ENCODE measurements at regions not wholly inside any gene's neighbourhood (a gene's known extent, or its start where the extent isn't known, plus 50 kb on each side); places are given as distances from the start of the nearest gene placed in this dataset.

DNA sequence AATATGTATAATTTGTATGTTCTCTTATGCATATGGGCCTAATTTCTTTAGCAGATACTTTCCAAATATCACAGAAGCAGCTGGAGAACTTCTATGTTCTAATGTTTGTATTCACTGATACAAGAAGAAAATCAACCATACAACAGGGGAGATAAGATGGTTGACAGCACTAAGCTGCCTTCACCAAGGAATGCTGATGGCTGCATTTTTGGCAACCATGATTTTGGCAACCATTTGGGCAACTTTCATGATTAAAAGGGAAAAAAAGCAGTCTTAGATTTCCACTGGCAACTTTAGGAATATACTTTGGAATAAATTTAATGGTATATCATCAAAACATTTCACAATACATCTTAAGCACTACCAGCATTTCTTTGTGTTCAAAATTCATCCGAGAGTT lies 740.3 kb upstream of the CDH6 start:
- H3K27me3 ChIP-seq (ENCODE audit: insufficient read depth, low read length, poor library complexity), result no peaks in the 10 kb centered on the region
- no peaks in the 10 kb centered on the region for H4K20me1 ChIP-seq (ENCODE audit: insufficient read depth, low read length)
- H3K4me1 ChIP-seq (ENCODE audit: insufficient read depth, low read length), result no peaks in the 10 kb centered on the region
- H3K4me3 ChIP-seq (ENCODE audit: low read depth in 1 of 2, low read length in 2 of 2), result no peak overlapping the region
- no peaks in the 10 kb centered on the region for H3K9me3 ChIP-seq (ENCODE audit: insufficient read depth, low read length, severe bottlenecking)
- ATAC-seq (ENCODE audit: insufficient read depth, low read depth) (no peak), DNase-seq (no peak)
- TF ChIP-seq, protein P1, sequence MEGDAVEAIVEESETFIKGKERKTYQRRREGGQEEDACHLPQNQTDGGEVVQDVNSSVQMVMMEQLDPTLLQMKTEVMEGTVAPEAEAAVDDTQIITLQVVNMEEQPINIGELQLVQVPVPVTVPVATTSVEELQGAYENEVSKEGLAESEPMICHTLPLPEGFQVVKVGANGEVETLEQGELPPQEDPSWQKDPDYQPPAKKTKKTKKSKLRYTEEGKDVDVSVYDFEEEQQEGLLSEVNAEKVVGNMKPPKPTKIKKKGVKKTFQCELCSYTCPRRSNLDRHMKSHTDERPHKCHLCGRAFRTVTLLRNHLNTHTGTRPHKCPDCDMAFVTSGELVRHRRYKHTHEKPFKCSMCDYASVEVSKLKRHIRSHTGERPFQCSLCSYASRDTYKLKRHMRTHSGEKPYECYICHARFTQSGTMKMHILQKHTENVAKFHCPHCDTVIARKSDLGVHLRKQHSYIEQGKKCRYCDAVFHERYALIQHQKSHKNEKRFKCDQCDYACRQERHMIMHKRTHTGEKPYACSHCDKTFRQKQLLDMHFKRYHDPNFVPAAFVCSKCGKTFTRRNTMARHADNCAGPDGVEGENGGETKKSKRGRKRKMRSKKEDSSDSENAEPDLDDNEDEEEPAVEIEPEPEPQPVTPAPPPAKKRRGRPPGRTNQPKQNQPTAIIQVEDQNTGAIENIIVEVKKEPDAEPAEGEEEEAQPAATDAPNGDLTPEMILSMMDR (IDR thresholded peaks at IDR 0.05; ENCODE audit: borderline replicate concordance, extremely low read depth, low read length, poor library complexity, severe bottlenecking), result no peak
- TF ChIP-seq EZH2 (IDR thresholded peaks at IDR 0.05; ENCODE audit: borderline replicate concordance, low read depth, low read length, severe bottlenecking), result no peak
- H3K79me2 ChIP-seq (ENCODE audit: insufficient read depth, low read length), result no peaks in the 10 kb centered on the region
- H3K27ac ChIP-seq (ENCODE audit: low read length), result no peak overlapping the region
- no peak overlapping the region for H3K4me2 ChIP-seq (ENCODE audit: insufficient read depth, low read length)
- no peak overlapping the region for H3K9ac ChIP-seq (ENCODE audit: low read depth, low read length)
- no peaks in the 10 kb centered on the region for H3K36me3 ChIP-seq (ENCODE audit: insufficient read depth, low read length)
- H2AFZ ChIP-seq (ENCODE audit: low read depth, low read length), result no peak overlapping the region

DNA sequence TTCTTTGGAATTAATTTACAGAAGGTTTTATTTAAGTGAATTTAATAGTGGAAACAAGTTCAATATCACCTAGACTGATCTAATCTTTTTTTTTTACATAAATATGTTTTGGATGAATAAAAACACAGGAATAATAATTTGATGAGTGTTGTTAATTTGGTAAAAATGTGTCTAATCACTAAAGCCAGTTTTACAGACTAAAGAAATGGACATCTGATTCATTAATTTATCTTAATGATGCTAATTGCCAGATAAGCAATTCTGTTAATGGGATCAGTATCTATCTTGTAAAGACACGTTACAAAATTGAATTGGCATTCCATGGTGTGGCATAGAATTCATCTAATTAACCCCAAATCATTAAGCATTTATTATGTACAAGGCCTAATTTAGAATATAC lies 743.3 kb upstream of the CDH6 start:
- no peak for DNase-seq
- no peaks in the 10 kb centered on the region for H3K4me1 ChIP-seq (ENCODE audit: insufficient read depth, low read length)
- no peaks in the 10 kb centered on the region for H3K27me3 ChIP-seq (ENCODE audit: insufficient read depth, low read length, poor library complexity)
- H2AFZ ChIP-seq (ENCODE audit: low read depth, low read length), result no peak overlapping the region
- H3K9ac ChIP-seq (ENCODE audit: low read depth, low read length), result no peak overlapping the region
- TF ChIP-seq EZH2 (IDR thresholded peaks at IDR 0.05; ENCODE audit: borderline replicate concordance, low read depth, low read length, severe bottlenecking), result no peak
- TF ChIP-seq, protein P1 (IDR thresholded peaks at IDR 0.05; ENCODE audit: borderline replicate concordance, extremely low read depth, low read length, poor library complexity, severe bottlenecking), result no peak
- no peaks in the 10 kb centered on the region for H3K9me3 ChIP-seq (ENCODE audit: insufficient read depth, low read length, severe bottlenecking)
- H4K20me1 ChIP-seq (ENCODE audit: insufficient read depth, low read length), result no peaks in the 10 kb centered on the region
- H3K4me2 ChIP-seq (ENCODE audit: insufficient read depth, low read length), result no peak overlapping the region
- H3K79me2 ChIP-seq (ENCODE audit: insufficient read depth, low read length), result no peaks in the 10 kb centered on the region
- no peak overlapping the region for H3K4me3 ChIP-seq (ENCODE audit: low read depth in 1 of 2, low read length in 2 of 2)
- ATAC-seq (ENCODE audit: insufficient read depth, low read depth), result no peak
- H3K27ac ChIP-seq (ENCODE audit: low read length), result no peak overlapping the region
- H3K36me3 ChIP-seq (ENCODE audit: insufficient read depth, low read length), result no peaks in the 10 kb centered on the region

DNA sequence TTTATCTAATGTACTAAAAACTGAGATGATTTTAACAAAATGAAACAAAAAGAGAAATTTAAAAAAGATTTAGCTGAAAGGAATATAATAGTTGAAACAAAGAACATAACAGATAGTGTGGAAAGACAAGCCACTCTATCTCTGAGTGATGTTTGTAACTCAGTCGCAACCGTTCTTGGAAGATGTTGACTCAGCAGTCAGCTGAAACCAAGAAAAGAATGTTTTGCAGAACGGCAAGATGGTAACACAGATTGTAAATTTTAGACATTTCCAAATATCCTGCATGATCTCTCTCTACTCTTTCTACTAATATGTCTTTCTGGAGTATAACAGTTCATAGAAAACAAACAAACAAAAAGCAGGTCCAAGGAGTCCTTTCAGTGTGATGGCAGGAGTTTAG lies 746.1 kb upstream of the CDH6 start:
- Histone ChIP-seq H3K4me2 (ENCODE audit: insufficient read depth, low read length) (no peak overlapping the region), H3K36me3 (ENCODE audit: insufficient read depth, low read length) (no peaks in the 10 kb centered on the region), H3K27ac (ENCODE audit: low read length) (no peak overlapping the region), H3K9me3 (ENCODE audit: insufficient read depth, low read length, severe bottlenecking) (no peaks in the 10 kb centered on the region), H3K4me1 (ENCODE audit: insufficient read depth, low read length) (no peaks in the 10 kb centered on the region), H3K4me3 (ENCODE audit: low read depth in 1 of 2, low read length in 2 of 2) (no peak overlapping the region), H3K27me3 (ENCODE audit: insufficient read depth, low read length, poor library complexity) (no peaks in the 10 kb centered on the region), H3K9ac (ENCODE audit: low read depth, low read length) (no peak overlapping the region), H4K20me1 (ENCODE audit: insufficient read depth, low read length) (no peaks in the 10 kb centered on the region), H3K79me2 (ENCODE audit: insufficient read depth, low read length) (no peaks in the 10 kb centered on the region), H2AFZ (ENCODE audit: low read depth, low read length) (no peak overlapping the region)
- TF ChIP-seq, protein P1 (IDR thresholded peaks at IDR 0.05; ENCODE audit: borderline replicate concordance, extremely low read depth, low read length, poor library complexity, severe bottlenecking), result no peak
- no peak for TF ChIP-seq EZH2 (IDR thresholded peaks at IDR 0.05; ENCODE audit: borderline replicate concordance, low read depth, low read length, severe bottlenecking)
- DNase-seq (no peak), ATAC-seq (ENCODE audit: insufficient read depth, low read depth) (no peak)

DNA sequence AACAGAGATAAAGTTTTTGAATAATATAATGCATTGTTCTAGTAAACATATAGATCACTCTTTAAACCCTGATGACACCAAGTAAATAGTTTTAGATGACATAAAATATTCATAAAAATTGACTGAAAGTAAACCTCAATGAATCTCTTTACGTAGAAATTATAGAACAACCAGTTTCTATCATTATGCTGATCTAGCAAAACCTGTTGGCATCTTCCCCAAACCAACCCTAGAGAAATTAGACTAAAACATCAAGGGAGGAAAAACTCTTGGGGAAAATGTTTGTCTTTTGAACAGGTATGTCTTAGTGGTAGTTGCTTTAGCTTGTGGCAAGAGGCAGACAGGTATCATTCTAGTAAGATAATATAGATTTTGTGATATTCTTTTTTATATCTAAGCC lies 747.0 kb upstream of the CDH6 start:
- Histone ChIP-seq H2AFZ (ENCODE audit: low read depth, low read length) (no peak overlapping the region), H3K79me2 (ENCODE audit: insufficient read depth, low read length) (no peaks in the 10 kb centered on the region), H3K4me1 (ENCODE audit: insufficient read depth, low read length) (no peaks in the 10 kb centered on the region), H4K20me1 (ENCODE audit: insufficient read depth, low read length) (no peaks in the 10 kb centered on the region), H3K4me3 (ENCODE audit: low read depth in 1 of 2, low read length in 2 of 2) (no peak overlapping the region), H3K9me3 (ENCODE audit: insufficient read depth, low read length, severe bottlenecking) (no peaks in the 10 kb centered on the region), H3K27me3 (ENCODE audit: insufficient read depth, low read length, poor library complexity) (no peaks in the 10 kb centered on the region), H3K9ac (ENCODE audit: low read depth, low read length) (no peak overlapping the region), H3K27ac (ENCODE audit: low read length) (no peak overlapping the region), H3K4me2 (ENCODE audit: insufficient read depth, low read length) (no peak overlapping the region), H3K36me3 (ENCODE audit: insufficient read depth, low read length) (no peaks in the 10 kb centered on the region)
- no peak for TF ChIP-seq EZH2 (IDR thresholded peaks at IDR 0.05; ENCODE audit: borderline replicate concordance, low read depth, low read length, severe bottlenecking)
- TF ChIP-seq, protein P1 (IDR thresholded peaks at IDR 0.05; ENCODE audit: borderline replicate concordance, extremely low read depth, low read length, poor library complexity, severe bottlenecking), result no peak
- ATAC-seq (ENCODE audit: insufficient read depth, low read depth) (no peak), DNase-seq (no peak)

Data from DND-41 (cell line).